Choroid plexus epithelial cell (primary cell): ENCODE measurements at regions not wholly inside any gene's neighbourhood (a gene's known extent, or its start where the extent isn't known, plus 50 kb on each side); places are given as distances from the start of the nearest gene placed in this dataset.
A peak's percentile ranks its signal among the peaks of the same experiment; 100 is the strongest.

ENCODE experiments used
- DNase-seq: peaks from one replicate; pipeline ENCODE4 v3.0.0-alpha.2; 2010; ENCODE audit warnings: low read depth
- H3K4me3 ChIP-seq: 2 replicates; pipeline ENCODE4 v1.5.1; 2011; ENCODE audit warnings: low read depth, mild to moderate bottlenecking, control low read depth, low read length, moderate library complexity
- CTCF ChIP-seq: conservative IDR thresholded peaks from 2 replicates; pipeline ENCODE4 v1.5.1; 2011; ENCODE audit warnings: low read depth, mild to moderate bottlenecking, control low read depth, inconsistent platforms, low read length, moderate library complexity

DNA sequence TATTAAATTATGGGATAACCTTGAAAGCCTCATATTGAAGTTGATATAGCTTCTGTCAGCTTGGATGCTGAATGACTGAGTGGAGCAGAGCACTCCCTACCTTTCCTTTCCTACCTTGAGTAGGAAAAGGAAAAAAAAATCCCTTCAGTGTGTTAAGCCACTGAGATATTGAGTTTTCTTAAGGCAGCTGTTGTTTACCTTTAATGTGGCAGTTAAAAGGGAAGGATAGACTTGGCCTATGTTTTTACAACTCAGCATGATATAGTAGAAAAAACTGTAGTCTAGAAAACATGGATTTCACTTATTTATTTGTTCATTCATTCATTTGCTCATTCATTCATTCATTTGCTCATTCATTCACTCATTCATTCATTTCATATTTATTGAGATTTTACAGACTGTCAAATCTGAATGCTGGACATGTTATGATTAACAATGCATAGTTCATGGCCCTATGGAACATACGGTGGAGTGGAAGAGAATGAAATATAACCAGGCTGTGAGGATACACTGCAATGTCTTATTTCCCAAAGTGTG lies 131.5 kb upstream of the MAN1A1 start:
- H3K4me3 ChIP-seq = no peak overlapping the region
- no peak for TF ChIP-seq CTCF
- no peak for DNase-seq

DNA sequence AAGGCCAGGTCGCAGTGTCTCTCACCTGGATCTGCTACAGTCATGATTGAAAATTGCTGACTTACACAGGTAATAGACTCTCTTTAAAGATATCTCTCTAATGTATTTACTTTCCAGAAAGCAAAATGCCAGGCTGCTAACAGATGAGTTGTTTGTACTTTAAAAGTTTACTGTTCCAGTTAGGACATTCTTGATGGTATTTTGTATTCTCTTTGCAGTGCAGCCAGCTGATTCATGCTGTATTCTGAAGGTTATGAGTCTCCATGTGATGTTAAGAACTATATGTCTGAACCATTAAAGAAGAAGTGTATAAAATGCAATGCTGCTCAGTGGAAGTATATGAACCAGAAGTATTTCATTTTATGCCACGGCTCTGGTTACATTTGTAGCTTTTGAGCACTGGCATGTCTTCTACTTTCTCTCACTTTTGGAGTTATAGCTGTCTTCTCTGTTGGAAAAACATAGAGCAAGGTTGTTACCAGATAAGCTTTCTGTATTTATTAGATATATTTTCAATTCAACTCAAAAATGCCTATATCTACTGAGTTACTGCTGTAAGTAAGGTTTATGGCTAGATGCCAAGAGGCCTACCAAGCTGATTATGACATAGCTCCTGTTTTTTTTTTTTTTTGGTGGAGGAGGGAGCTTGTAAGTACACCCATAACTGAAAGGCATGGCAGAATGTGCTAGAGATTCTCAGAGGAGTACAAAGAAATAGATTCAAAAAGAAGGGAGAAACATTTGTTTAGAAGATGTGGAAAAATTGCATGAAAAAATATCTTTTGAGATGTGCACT lies 130.5 kb upstream of the MAN1A1 start:
- no peak overlapping the region for H3K4me3 ChIP-seq
- no peak for TF ChIP-seq CTCF
- peak; percentile 90 for DNase-seq

DNA sequence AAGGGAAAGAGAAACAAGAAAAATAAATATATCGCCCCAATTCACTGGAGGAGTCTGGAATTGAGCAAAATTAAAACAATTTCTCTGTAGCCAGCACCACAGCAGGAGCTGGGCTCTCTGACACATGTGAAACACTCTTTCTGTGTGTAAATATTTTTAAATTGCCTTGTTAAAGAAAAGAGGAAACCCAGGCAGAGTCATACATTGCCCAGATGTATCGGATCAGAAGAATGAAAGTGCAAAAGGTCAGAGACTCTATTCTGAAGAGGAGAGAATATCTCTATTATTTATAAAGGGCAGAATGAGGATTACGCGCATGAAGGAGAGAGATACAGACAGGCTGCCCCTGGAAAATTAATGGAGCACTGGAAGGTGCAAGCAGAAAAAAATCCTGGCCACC lies 127.0 kb upstream of the MAN1A1 start:
- no peak for TF ChIP-seq CTCF
- DNase-seq = peak; percentile 20
- no peak overlapping the region for H3K4me3 ChIP-seq

DNA sequence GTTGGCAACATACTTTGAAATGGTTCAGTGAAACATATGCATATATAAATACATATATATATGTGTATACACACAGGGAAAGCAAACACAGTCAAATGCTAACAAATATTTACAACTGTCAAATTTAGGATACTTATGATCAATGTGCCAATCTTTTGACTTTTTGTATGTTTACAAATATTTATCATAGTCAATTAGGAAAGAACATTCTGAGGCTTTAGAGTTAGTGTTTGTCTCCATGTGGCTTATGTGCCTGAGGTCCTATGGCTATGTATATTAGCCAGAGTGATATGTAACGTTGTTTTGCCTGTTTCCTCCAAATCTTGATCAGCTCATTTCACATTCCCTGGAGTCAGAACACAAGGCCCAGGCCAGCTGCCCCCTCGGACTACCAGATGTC lies 126.5 kb upstream of the MAN1A1 start:
- no peak for TF ChIP-seq CTCF
- DNase-seq = no peak
- H3K4me3 ChIP-seq = no peak overlapping the region

DNA sequence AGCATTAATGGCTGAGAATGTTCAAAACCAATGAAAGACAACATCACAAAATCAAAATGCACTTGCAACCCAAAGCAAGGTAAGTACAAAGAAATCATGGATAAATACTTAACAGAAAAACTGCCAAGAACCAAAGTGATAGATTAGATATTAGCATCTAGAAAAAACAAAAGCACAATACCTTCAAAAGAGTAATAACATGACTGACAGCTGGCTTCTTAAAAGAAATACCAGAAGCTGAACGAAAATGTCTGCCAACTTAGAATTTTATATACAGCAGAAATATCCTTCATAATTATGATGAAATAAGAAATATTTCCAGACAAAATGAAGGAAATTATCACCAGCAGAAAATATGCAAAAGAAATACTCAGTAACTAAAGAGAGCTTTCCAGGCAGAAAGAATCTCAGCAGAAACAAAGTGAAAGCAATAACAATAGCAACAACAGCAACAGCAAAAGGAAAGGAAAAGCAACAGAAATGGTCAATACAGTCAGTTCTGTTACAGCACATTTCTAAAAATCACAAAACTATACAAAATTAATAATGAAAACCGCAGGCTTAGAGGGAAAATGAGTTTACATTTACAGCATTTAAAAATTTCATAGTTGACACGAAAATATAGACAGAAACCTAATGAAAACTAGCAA lies 121.5 kb upstream of the MAN1A1 start:
- DNase-seq = no peak
- no peak overlapping the region for H3K4me3 ChIP-seq
- no peak for TF ChIP-seq CTCF

GRCh38 chr6:119467488-119468081 lies 118.0 kb upstream of the MAN1A1 start:
- no peak for TF ChIP-seq CTCF
- no peak overlapping the region for H3K4me3 ChIP-seq
- DNase-seq = peak; percentile 51

- no peak for DNase-seq
- TF ChIP-seq CTCF = no peak
- H3K4me3 ChIP-seq = no peak overlapping the region
These were observed 116.7 kb upstream of the MAN1A1 start for GRCh38 chr6:119466226-119466625.
